GM18861 (cell line): ENCODE measurements at regions not wholly inside any gene's neighbourhood (a gene's known extent, or its start where the extent isn't known, plus 50 kb on each side); places are given as distances from the start of the nearest gene placed in this dataset.
"Not testable (repeated sequence)": the region's sequence is repeated elsewhere in the genome, so short reads cannot be mapped to it uniquely, and the experiment has no call there.

Source experiments
- ATAC-seq: cut with Tn5 transposase; IDR thresholded peaks from one replicate; pipeline ENCODE4 v1.9.1; 2021; ENCODE audit not compliant: unreplicated experiment

DNA sequence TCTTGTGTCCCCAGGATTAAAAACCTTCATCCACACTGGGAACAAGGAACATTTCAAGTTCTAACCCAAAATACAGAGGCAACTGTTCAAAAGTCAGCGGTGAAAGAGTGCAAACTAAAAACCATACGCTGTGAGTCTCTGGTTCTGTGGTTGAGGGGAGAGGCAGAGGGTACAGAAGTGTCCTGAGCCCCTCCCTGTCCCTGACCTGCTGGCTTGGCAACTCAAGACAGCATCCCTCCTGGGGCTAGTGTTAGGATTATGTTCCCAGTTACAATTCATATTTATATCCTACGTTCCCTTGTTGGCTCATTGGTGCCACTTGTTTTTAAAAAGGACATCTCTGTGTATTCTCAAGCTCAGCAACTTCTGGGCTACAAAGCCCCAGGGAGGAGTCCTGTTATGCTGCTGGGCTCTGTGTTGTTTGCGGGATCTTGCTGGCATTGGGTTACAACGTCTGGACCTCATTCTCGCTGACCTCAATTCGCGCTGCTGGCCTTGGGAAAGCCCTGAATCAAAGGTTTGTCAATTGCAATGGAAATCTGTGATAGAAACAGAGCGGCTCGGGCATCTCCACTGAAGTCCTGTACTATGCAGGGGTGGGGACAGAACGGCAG lies 420.8 kb downstream of the FUT8 start:
- ATAC-seq, result no peak

DNA sequence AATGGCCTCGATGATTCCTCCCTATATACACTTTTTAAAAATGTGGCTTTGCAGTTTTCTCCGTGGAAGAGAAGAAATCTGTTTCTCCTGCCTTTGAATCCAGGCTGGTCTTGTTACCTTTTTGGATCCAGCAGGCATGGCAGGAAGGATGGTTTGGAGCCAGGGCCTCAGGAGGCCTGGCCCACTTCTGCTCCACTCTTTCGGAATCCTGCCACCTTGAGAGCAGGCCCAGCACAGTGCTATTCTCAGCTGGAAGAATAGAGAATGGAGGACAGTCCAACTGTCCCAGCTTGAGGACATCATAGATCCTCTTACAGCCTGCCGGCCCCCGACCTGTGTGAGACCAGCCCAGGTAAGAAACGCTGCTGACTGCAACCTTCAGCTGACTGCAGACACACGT lies 421.5 kb downstream of the FUT8 start:
- ATAC-seq, result no peak

DNA sequence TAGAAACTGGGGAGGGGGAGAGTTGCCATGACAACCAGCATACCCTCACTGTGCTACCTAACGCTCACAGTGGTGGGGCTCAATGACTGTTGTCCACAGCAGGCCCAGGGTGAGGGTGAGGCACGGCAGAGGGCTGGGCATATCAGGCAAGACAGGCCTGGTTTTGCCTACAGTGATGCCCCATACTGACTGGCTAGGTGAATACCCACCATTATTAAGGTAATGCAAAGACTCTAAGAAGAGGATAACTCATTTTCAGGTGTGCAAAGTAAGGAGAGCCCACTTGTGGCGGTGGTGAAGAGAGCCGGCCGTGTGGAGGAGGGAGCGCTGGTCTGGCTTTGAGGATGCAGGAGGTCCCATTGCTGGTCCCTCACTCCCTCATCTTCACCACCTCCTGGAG lies 422.3 kb downstream of the FUT8 start:
- ATAC-seq, result no peak

DNA sequence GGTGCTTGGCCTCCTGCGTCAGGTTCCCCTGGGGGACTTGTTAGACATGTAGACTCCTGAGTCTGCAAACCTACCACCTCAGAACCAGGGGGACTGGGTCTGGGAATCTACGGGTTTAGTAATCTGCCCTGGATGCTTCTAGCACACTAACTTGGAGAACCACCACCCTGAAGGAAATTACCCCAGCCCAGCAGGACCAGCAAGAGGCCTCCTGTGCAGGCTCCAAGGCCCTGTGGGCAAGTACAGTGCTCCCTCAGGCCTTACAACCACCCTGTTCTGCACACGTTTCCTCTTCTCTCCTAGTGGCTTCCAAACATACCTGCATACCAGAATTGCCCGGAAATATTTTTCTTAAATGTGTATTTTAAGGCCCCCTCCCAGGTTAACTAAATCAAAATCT lies 423.0 kb downstream of the FUT8 start:
- no peak for ATAC-seq

DNA sequence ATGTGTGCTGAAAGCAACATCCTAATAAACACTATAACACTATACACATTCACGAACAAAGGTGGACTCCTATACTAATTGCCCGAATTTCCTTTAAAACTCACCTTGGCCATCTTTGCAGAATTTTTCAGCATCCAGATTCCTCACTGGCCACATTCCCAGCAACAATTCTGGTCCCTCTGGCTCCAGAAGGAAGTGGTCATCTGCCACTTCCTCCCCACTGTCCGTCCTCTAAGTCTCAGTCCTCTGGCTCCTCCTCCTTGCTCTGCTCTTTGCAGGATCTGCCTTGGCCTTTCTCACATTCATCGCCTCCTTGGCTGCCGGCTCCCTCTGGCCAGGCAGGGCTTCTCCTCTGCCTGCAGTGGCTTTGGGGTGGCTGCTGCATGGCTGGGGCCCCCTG lies 426.0 kb downstream of the FUT8 start:
- ATAC-seq, result no peak

DNA sequence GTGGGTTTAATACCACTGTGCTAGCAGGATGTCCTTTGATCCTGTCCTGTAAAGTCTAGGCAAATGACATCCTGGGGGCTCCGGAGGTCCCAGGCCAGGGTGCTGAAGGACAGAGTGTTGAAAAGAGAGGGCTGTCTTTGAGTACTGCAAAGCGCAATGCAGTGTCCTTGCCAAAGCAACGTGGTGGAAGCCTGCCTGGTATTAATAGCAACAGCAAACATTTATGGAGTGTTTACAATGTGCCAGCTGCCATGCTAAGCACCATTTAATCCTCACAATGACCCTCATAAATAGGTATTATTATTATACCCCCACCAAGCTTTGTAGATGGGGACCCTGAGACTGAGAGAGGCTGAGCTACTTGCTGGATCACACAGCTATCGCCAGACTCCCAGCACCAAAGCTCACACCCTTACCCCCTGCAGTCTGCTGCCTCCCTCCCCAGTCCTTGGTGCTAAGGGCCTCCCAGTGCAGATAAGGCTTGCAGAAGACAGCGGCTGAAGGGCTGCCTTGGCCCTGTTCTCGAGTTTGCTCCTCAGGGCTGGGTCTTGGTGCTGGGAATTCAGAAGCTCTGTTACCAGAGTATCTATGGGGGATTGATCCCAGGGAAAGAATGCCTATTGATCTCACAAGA lies 427.7 kb downstream of the FUT8 start:
- no peak for ATAC-seq

DNA sequence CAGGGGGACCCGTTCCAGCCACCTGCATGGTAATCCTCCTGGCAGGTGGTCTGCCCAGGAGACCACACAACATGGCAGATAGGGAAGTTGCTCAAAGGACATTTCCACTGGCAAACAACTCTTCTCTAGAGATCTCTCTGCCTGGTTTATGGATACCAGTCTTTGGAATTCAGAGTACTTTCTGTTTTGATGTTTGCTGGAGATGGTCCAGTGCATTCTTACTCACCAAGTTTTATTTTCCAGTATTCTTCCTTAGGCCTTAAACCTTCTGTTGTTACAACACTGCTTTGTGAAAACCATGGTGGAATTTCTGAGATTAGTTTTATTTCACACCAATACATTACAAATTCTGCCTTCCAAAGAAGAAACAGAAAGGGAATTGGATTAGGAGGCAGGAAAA lies 428.3 kb downstream of the FUT8 start:
- no peak for ATAC-seq

DNA sequence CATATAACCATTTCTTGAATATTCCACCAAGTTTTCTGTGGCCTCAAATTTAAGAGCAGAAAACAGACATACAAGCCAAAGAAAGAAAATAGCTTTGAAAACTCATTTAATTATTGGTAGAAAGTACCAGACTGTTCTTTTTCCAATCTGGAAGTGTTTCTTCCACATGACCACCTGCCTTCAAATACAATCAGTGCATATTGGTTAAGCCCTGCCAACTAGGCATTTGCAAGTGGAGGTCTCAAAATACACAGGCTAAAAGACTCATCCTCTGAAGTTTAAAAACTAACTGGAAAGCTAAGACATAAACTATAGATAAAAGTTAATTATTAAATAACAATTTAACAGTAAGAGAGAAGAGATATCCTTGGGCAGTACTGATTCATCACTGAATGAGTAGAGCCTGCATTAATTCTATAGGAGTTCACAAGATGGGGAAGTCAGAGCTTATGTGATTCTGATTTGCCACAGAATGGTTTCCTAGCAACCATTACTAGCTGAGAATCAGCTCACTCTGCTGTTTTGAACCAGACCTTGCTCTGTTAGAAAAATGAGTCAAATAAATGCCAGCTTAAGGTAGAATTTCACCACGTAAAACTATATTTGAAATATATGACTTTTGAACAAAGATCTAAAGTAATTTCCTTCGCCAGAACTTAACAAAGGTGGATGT lies 433.8 kb downstream of the FUT8 start:
- no peak for ATAC-seq

DNA sequence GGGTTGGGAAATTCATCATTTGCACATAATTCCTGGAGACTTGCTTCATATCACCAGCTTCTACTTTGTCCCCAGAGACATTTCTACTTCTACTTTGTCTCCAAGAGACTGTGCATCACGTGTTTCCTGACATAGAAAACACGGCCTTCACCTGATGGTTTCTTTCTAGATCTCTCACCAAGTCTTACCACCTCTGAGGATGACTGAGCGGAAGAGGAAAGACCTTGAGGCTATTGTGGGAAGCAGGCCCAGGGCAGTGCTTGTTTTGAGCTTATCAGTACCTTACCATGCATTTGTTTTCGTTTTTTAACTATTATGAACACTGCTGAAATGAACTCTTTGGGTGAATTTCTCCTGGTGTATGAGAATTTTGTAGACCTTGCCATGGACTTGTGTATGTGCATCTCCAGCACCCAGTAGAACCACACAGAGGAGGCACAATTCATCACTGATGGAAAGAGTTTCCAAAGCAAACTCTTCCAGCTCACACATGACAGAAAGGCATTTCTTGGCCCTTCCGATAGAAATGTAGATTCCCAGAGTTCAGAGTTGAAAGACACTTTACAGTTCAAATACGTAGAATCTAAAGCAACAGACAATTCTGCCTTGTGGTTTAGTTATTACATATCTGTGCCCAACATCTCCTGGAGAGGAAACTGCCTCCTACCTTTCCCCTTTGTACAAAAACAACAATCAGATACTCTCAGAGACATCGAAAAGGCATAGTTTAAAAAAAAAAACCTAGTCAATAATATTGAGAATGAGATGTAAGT lies 434.7 kb downstream of the FUT8 start:
- ATAC-seq, result peak; percentile 85

DNA sequence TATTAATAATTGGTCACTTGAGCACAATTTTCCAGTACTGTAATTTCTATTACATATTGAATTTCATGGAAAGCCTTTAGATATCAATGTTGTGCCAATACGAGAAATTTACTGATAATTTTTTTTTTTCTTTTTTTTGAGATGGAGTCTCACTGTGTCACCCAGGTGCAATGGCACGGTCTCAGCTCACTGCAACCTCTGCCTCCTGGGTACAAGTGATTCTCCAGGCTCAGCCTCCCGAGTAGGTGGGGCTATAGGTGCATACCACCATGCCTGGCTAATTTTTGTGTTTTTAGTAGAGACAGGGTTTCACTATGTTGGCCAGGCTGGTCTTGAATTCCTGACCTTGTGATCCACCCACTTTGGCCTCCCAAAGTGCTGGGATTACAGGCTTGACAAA lies 435.4 kb downstream of the FUT8 start:
- not testable (repeated sequence) for ATAC-seq

DNA sequence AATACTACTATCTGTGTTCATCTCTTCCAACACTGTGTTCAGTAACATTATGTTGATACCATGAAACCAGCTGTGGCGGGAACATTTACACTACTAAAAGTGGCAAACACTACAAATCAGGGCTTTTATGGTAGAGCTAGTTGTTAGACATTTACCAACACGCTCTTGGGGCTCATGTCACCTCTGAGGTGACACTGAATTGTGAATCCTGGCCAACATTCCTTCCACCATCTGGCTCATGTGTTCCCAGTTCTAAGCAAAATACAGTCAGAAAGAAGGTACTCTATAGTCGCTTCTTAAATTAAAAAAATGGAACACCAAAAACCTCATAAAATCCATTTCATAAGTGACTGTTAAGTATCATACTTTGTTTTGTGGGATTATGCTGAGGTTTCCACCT lies 436.6 kb downstream of the FUT8 start:
- ATAC-seq, result no peak

DNA sequence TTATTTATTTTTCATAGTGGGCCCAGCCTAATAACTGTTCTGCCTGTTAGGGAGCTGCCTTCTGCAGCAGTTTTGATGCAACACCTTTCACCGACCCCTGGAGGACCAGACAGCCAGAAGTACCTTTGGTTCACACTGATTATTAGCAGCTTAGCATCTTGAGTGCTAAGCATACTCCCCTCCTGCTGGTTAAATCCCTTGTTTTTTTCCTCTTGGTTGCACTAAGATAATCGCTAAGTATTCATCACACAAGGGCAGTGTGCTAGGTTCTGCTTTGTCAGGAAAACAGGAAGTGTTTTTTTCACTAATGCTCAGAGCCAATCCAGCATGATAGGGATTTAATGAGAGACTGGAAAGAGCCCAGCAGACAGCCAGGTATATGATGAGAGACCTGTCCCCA lies 437.0 kb downstream of the FUT8 start:
- no peak for ATAC-seq

DNA sequence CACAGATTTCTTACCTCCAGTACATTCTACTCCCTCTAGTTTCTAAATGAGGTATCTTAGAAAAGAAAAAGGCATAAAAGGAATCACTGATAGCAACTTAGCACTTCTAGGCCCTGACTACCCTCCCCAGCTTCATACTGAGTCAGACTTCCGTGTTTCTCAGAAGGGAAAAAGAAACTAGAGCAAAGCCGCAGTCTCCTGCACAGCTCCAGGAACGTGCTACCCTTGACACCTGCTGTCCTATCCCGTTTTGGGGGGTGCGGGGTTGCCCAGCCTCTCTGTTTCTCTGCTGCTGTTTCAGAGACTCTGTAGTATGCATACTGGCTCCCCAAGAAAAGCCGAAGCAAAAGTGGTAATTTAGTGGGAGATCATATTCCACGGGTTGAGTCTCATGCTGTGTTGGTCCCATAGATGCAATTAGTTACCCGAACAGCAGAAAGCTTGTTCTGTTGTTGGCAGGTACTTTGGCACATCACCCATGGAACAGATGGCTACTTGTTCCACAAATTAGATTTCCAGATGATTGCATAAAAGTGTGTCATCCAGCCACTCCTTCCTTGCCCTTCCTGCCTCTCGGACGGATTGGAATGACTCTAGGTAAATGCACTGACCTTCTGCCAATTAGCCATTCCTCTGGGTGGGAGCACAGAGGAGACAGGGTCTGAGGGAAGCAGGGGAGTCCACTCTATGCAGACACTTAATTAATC lies 438.1 kb downstream of the FUT8 start:
- ATAC-seq, result no peak

DNA sequence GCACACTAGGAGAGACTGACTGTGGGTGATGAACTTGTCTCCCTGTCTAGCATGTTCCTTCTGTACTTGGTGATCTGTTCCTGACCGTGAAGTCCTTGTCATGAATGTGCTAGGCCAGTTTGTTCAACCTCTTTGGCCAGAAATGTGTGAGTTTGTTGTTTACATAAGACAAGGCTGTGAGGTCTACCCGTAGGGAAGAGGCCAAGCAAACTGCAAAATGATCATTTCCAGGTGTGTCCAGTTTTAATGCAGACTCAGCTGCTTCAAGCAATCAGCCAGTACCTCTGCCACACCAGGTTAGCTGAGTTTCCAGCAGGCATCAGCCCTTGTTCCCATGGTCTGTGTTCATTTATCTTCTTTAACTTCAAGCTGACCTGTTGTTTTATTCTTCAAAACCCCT lies 440.2 kb downstream of the FUT8 start:
- ATAC-seq, result no peak

DNA sequence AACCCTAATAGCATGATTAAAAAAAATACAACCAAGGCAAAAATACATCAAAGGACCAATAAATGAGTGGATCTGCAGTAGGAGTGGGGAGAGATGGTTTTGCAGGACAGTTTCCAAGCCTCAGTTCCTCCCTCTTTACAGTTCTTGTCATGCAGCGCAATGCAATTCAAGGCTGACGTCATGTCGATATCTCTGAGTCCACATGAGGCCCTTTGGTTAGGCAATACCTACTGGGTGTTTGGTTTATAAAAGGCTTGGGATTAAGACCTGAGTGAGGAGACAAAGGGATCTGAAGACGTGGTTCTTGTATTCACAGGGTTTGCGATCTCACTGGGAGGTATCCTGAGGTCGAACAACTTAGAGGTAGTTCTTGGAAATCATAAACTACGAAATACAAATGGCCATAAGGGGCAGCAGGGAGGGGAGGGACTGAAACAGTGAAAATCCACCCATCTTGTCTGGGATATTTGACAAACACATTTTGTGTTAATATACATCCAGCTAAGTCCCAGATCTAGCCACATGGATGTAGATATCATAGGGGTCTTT lies 441.0 kb downstream of the FUT8 start:
- no peak for ATAC-seq

DNA sequence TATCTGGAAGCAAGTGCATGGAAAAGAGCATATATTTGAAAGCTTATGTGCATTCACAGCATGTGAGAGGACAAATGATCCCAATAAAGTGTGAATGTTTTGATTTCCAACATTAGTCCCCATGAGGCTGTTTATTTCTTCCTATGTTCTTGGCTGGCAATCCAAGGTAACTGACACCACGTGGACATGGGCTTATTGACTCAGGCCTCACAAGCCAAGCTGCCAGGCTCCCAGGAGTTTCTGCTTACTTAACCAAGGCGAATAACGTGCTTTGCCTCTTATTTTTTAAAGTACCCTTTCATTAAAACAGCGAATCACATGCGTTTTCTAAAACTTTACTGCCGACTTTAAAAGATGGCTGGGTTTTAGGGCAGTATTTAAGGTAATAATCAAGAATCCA lies 441.7 kb downstream of the FUT8 start:
- ATAC-seq, result no peak

DNA sequence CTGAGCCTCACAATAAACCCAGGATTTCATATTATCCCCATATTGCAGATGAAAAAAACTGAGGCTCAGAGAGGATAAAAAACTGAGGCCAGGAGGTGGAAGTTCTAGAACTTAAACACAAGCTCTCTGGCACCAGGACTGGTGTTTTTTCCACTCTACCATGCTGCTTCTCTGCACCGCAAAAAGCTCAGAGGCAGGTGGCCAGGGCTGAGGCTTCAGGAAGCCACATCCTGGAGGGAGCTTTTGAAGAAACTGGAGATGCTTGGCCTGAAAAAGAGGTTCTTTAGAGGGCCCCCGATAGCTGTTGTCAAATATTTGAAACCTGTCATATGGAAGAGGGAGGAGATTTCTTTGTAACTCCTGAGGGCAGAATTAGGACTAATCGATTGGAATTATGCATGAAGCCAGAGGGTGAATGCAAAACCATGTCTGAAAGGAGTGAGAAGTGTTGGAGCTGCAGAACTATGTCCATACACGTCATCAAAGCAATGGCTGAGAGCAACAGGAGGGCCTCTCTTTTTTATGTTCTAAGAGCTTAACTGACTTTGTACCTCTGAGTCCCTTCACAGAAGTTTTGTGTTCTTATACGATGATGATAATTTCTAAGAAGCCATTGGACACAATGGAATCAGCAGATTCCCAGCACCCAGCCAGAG lies 448.6 kb downstream of the FUT8 start:
- no peak for ATAC-seq

DNA sequence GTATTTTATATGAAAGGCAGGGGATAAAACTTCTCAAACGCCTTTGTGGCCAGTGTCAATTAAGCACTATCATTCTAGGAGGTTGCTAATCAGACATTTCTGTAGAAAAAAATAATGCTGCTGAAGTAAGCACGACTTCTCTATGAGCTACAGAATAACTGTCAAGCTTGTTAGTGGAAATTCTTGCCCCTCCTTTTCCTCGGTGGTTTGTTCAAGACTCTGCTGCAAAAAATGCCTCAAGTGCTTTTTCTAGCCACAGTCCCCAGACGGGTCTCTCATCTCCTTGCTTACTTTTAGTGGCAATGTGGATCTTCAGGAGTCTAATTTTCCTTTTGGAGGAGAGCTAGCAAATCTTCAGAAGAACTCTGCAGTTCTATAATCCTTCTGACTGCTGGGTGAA lies 452.0 kb downstream of the FUT8 start:
- ATAC-seq, result no peak

DNA sequence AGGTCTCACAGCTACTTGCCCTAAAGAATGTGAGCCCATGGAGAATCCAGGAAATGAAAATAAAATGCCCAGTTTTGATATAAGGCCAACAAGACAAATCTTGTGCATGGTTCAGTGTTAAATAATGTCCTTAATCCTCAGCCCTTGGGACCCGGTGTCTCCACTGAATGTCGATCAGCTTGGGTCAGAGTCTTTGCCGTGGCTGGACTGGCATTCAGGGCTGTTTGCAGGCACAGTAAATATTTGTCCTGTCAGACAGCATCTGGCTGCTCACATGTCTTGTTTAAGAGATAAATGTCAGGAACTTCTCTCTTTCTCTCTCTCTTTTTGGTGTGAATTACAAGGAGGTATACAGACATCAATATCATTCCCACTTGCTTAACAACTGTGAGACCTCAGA lies 452.5 kb downstream of the FUT8 start:
- no peak for ATAC-seq

DNA sequence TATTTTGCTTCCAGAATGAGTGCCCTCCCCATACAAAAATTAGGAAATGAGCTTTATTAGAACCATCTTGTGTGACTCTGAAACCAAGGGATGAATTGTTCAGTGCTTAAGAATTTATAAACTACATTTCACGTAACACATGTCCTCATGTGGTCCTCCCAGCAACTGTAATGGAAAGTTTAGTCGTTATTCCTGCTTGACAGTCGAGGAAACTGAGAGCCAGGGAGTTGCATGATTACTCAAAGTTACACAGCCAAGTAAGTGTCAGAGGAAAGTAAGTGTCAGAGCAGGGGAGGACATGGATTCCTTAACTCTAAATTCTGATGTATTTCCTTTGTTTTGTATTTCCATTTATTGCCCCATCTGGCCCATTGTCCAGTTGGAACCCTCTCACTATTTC lies 453.9 kb downstream of the FUT8 start:
- no peak for ATAC-seq

DNA sequence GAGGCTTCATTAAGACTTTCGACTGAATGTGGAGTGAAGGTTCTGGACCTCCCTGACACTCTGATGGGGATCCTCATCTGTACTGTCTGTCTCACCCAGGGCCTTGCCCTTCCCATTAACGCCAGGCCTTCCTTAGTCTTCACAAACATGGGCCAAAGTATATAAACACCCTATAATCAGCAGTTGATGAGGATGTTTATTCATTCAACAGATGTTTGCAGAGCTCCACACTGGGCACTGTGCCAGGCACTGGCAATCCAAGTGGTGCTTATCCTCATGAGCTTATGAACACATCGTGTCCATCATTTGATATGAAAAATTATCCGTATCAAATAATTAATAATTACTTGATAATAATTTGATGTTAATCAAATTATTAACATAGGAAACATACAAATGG lies 454.4 kb downstream of the FUT8 start:
- no peak for ATAC-seq
